Frontal cortex (tissue), 3 donors: ENCODE measurements at regions not wholly inside any gene's neighbourhood (a gene's known extent, or its start where the extent isn't known, plus 50 kb on each side); places are given as distances from the start of the nearest gene placed in this dataset.

Source experiments
- DNase-seq, 2 donors: peaks; one replicate each; pipeline ENCODE4 v3.0.0; 2012; ENCODE audit warnings: low spot score in 2 of 2
- FAIRE-seq: peaks from 2 replicates; lab custom pipeline; 2012; peaks lifted over from hg19 to GRCh38; lab: Jason Lieb, UNC
- donor health status: control.
- donor health status: control.
- donor health status: control.

DNA sequence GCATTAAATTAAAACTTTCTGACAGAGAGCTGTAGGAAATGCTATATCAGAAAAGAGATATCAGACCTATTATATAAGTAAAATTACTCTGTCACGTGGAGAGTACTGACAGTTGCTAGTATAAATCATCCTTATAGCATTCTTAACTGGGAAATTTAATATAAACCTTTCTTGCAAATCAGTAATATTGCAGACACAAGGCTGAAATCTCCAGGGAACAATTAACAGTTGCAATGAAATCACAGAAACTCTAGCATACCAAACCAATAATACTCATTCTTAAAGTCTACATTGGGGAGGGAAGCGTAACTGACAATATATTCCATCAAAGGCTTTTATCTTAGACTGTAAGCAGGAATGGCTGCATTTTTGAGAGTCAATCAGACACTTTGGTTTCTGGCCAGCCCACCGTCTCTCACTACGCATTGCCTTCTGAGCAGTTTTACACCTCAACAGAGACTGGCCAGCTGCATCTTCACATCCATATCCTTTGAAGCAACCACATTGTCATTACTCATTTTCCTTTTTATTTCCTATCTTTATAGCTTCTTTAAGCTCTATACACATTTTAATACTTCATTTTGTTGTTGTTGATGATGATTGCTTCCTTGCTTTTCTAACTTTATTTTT is 536.0 kb upstream of the CDH2 start:
- no peak for FAIRE-seq

DNA sequence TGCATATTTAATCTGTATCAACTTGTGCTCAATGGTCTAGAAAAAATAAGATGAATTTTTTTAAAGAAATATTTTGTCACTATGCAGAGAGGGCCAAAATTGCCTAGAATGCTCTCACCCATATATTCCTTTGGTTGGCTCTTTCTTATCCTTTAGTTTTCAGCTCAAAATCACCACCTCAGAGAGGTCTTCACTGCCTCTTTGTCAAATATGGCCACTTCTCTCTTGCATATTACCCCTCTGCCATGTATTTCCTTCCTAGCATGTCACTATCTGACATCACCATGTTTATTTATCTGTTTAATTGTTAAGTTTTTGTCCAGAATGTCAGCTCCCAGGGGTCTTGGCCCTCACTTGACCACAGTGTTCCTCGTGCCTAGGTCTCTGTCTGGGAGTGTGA is 535.2 kb upstream of the CDH2 start:
- no peak for DNase-seq

More for the DNA sequence above, 536.0 kb upstream of the CDH2 start:
- DNase-seq: no peak

DNA sequence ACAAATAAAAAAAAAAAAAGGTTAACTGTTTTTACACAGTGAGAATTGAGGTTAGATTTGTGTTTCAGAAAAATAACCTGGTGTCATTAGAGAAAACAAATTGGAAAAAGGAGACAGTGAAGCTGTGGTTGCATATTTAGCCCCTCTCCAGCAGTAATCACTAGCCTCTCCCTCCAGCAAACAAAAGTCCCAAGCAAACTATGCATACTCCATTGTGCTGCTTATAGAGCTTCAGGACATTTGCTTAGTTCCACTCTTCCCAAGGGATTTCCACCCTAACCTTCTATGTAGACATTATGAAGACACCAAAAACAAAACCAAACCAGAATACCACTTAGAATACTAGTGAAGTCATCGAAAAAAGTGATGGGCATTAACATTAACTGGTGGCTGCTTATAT is 534.2 kb upstream of the CDH2 start:
- no peak for DNase-seq
- no peak for FAIRE-seq

More for the DNA sequence above, 535.2 kb upstream of the CDH2 start:
- no peak for FAIRE-seq

DNA sequence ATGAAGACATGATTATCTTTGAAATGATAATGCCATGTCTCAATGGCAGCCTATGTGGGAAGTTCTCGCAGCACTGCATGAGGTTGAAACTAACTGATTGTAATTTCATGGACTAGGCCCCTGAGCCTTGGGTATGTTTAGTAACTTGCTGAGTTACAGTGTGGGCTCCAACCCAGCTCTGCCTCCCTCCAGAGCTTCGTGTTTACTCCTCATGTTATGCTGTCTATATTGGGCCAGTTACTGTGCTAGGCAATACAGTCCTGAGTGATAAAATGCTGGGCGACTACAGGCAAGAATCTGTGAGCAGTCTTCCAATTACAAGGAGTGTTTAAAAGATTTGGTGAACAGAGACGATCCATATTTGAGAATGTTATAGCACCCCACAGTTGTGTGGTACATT is 530.1 kb upstream of the CDH2 start:
- DNase-seq: no peak

DNA sequence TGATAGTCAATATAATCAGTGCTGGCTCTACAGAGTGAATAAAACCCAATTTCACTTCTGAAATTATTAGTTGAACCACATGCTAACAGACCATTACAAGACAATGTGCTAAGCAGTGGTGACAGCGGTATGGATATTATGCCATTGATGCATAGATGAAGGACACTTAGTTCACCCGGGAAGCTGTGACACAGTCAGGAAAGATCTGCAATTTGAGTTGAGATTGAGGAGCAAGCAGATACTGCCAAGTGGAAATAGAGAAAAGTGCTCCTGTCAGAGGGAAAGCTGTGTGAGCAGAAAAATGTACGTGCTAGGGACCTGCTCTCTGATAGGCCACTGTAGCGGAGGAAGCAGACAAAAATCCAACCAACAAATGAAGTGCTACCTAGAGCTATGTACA is 529.5 kb upstream of the CDH2 start:
- DNase-seq: no peak
- no peak for FAIRE-seq

More for the DNA sequence above, 530.1 kb upstream of the CDH2 start:
- no peak for FAIRE-seq

DNA sequence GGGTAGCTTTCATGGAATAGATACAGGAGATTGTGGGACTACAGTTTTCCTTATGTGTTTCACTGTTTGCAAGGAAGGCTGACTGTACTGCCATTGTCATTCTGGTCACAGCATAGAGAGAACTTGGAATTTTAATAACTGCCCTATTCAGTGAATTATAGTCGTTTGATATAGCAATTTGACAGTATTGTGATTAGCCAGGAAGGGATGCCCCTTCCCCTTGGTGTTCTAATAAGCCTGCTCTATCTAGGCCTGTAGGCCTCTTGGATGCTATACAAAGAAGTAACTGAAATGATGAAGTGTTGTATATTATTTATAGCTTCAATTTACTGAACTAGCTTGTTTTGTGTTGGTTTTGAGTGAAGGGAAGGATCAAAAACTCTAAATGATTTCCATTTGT is 528.6 kb upstream of the CDH2 start:
- DNase-seq: no peak
- no peak for FAIRE-seq

DNA sequence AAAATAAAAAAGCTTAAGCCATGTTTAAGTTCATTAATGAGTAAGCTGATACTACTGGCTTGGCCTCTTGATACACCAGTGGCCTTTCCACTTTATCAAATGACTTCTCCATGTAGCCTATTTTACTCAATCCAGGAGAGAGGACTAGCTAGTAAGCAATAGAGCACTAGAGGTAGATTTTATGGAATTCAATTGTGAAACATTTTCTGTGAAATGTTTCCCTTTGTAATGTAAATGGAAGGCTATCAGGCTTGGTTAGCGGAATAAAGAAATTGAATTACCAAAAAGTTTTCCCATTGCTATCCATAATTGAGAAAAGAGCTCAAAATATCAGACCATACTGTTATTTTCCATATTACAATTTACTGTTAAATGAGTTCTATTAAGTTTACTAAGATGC is 515.4 kb upstream of the CDH2 start:
- FAIRE-seq (no peak), DNase-seq (no peak)

DNA sequence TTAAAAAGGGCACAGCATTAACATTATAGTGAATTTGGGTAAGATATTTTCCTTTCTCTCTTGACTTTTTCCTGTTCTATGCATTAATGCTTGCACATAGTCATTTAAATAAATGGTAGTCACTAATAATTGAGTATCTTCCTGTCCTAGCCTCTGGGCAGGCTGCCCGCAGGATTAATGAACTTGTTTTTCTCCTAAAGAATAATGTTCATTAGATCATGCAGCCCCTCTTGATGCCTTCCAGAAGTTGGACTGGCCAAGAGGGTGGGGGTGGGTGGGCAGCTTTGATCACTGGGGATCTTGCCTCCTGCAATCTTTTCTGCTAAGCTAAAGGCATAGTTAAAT is 514.5 kb upstream of the CDH2 start:
- FAIRE-seq (no peak), DNase-seq (no peak)

DNA sequence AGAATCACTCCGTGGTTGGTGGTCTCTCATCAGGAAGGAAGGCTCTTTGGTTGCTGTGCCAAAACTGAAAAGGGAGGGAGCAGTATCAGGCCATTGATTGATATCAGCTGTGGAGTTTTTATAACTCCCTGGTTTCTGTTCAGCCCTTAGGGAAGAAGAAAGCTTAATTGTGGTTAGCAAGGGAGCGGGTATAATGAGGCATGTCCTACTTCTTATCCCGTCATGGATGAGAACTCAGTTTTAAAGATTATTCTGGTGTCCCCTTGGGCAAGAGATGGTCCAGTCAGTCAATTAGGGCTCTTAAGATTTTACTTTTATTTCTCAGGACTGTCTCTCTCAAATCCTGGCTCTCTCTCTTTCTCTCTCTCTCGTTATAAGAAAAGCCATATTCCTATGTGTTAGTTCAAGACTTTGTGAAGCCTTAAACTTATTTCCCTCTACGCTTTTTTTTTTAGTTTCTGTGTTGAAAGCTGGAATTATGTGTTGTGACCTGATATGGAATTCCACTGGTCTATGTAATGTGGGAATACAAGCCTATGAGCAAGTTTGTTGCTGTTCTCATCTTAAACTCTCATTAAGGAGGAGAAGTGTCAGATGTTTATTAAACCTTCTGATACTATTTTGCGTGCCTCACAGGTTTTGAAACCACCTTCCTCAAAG is 514.0 kb upstream of the CDH2 start:
- FAIRE-seq: no peak
- no peak for DNase-seq

DNA sequence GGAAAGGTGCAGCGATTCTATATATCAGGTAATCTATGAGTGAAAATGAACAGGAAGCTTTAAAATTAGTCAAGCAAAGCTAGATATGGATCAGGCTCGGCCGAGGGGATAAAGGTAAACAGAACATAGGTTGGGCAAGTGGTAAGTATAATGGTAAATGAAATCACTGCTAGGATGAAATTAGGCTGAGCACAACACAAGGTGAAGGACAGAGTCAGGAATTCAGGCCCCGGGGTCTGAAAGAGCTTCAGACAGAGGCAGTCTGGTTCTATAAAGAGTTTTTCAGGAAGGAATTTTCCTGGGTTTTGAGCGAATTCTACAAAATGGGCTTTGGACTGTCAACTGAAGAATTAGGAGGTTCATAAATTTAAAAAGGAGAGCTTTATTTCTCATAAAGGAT is 513.2 kb upstream of the CDH2 start:
- DNase-seq (no peak), FAIRE-seq (no peak)

DNA sequence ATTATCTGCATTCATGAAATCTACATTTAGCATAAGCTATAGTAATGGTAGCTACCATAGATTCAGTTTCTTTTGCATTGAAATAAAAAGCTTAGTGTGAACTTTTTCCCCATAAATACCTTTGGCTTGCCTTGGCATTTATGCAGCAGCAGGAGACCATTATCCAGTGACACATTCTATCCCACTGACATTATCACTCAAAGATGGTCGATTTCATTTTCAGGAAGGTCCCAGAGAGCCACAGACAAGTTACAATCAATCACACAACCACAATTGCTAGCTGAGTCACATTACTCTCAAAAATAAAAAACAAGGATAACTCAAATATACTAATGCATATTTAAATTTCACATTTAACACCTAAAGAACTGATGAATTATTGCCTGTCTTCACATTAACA is 512.7 kb upstream of the CDH2 start:
- FAIRE-seq (no peak), DNase-seq (no peak)

DNA sequence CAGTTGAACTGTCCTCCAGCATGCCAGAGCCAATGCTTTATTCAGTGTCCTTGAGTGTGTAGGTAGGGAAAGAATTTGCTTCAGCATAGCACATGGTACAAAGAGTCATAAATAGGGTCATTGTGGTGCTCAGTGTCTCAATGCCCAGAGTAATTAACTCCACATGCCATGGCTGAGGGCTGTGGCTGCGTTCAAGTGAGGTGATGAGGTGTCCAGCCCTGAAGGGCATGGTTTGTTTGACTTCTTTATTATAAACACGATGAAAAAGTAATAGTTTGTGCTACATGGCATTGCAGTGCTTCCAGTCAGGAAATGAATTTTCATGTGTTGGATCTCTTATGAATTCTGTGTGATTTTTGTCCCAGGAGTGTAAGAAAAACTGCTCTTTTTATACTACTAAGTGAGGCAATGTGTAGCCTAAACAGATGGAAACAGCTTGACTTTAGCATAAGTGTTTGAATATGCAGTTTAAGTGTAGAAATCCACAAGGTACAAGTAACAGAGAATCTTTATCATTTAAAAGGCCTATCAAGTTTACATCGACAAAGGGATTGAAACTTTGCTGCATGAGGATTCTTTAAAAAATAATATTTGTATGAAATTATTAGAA is 507.9 kb upstream of the CDH2 start:
- no peak for DNase-seq
- FAIRE-seq: no peak

DNA sequence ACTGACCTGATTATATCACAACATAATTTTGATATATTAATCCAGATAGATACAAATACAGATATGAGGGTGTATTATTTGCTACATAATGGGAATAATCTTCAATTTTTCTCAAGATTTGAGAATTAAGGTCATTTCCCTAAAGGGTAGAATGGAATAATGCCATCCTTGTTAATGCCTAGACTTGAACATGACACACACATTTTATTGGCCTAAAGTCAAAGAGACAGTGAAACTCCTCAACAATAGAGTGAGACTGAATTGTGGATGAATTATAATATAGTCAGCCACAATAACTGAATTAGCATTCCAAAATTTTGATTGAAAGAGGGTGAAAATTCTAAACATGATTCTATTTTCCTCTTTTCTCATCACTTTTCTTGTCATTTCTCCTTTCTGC is 506.0 kb upstream of the CDH2 start:
- FAIRE-seq (no peak), DNase-seq (no peak)

DNA sequence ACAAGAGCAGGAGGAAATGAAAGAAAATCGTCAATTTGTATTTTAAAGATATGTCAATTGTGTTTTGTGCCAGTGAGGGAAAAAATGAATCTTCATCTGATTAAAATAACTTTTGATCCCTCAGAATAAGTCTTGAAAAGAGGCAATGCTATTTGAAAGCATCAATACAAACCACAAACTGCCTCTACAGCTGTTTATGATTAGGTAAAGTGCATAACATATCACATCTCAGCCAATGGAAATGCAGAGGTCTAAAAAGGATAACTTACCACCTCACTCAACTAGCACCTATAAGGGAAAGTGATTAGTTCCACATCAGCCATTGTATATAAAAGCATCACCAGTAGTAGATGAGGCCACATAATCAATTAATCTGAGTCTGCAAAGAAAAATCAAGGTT is 492.2 kb upstream of the CDH2 start:
- FAIRE-seq: no peak

DNA sequence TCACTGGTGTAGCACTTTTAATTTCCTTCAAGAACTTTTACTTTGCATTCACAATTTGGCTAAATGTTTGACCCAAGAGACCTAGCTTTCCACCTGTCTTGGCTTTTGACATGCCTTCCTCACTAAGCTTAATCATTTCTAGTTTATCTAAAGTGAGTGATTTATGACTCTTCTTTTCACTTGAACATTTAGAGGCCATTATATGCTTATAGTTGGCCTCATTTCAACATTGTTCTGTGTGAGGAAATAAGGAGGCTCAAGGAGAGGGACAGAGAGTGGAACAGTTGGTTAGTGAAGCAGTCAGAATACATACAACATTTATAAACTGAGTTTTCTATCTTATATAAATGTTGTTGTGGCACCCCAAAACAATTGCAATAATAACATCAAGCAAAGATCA is 489.3 kb upstream of the CDH2 start:
- DNase-seq: no peak
- no peak for FAIRE-seq

More for the DNA sequence above, 492.2 kb upstream of the CDH2 start:
- no peak for DNase-seq

DNA sequence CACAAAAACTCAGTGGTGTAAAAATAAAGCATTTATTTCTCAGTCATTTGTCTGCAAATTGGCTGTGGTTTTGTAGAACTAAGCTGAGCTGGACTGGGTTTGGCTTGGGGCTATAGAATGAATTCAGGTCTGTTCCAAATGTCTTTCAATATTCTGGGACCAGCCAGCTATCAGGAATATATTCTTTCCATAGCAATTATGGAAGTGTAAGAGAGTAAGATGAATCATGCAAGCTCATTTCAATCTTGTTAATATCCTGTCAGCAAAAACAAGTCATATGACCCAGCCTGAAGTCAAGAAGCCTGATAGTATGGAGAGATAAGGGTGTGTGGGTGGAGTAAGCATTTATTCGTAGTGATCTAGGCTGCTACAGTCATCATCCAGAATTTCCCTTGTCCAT is 481.0 kb upstream of the CDH2 start:
- DNase-seq: no peak
- no peak for FAIRE-seq

DNA sequence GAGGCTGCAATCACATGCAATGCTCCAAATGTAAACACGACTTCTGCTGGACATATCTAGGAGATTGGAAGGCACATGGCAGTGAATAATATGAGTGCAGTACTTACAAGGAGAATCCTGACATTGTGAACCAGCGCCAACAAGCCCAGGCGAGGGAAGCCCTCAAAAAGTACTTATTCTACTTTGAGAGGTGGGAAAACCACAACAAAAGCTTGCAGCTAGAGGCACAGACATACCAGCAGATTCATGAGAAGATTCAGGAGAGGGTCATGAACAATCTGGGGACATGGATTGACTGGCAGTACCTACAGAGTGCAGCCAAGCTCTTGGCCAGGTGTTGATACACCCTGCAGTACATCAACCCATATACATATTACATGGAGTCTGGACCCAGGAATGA is 475.7 kb upstream of the CDH2 start:
- no peak for FAIRE-seq
- no peak for DNase-seq

DNA sequence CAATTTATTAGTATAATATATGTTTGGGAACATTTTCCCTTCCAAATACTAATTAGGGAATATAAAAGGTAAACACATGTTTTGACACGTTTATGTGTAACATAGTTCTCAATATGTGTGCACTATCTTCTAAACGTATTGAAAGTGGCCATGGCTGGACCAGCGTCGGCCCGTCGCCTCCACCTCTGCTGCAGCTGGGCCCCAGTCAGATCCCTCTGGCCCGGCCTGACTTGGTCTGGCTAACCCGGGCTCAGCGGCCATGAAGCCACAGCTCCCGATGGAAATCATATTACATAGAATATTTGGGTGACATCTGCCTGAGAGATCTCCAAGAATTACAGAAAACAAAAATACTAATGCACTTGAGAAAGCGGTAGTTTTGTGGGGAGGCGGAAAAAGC is 474.4 kb upstream of the CDH2 start:
- DNase-seq (no peak), FAIRE-seq (no peak)

DNA sequence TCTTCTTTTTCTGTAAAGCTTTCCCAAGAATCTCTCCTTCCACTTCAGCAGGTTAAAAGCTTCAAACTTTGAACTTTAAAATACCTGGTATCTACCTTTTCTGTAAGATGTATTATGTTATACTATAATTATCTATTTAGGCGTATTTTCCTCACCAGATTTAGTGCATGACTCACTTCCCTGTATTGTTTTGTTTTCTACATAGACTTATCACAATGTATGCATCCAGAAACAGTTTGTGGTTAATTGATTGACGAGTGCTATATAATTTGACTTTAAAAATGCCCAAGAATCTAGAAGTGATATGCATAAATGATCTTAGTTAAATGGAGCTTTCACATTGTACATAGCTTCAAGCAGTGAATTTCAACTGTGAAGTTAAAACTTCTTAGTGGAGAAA is 473.9 kb upstream of the CDH2 start:
- DNase-seq (no peak), FAIRE-seq (no peak)

DNA sequence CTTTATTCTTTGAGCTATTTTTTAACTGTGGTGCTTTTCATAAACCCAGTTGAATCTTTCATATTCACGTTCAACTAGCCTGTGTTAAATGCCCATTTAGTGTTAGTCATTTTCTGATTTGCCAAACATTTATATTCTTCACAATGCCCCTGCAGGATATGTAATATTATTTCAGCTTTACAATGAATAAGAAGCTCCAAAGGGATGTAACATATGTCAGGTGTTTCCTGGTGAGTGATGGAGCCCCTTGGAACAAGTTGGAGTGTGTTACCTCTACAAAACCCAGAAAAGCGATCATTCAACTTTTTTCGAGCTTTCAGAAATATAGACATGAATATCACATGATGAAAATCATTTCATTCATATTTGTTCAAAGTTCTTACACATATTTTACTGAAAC is 471.0 kb upstream of the CDH2 start:
- DNase-seq (no peak), FAIRE-seq (no peak)

DNA sequence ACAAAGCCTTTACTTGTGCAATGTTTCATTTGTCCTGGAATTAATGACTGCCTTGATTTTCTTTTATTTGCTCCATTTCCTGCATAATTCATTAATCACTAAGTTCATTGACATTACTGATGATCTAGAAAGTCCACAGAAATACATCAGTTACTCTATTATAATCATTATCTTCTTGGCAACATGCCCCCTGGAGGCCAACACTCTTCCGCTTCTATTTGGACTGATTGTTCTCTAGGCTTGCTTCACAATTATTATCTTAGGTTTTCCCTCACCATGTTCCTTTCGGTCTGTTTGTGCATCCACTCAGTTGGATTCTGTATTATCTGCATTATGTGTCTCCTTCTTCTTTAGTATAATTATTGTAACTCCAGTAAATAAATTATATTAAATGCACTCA is 461.0 kb upstream of the CDH2 start:
- DNase-seq (no peak), FAIRE-seq (no peak)

DNA sequence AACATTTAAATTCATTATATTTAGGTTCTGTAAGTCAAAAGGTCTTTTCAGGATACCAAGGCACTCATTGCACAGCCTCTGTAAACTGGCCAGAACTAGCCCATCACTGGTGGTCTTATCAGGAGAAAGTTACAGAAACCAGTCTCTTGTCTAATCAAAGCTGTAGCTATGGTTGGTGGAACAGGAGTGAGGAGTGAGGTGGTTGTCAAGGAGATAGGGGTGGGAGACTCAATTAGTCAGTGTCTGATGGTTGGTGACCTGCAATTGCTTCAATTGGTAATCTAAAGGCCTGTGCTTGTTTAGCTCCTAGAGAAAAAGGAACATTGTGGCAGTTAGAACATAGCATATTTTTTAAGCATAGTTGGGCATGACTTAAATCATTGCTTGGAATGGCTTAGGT is 458.6 kb upstream of the CDH2 start:
- FAIRE-seq (no peak), DNase-seq (no peak)
